Peyer's patch (tissue), 4 donors: ENCODE measurements at regions not wholly inside any gene's neighbourhood (a gene's known extent, or its start where the extent isn't known, plus 50 kb on each side); places are given as distances from the start of the nearest gene placed in this dataset.

Source experiments
- DNase-seq, 3 donors: peaks; one replicate each; pipeline ENCODE4 v3.0.0-alpha.2; 2017 to 2019
- H3K27ac ChIP-seq, 4 donors: fragments of 200-600 bp; sonication (generic); one replicate each; pipeline ENCODE4 v1.5.1; 2016 to 2019
- H3K27me3 ChIP-seq, 2 donors: fragments of 200-600 bp; sonication (generic); one replicate each; pipeline ENCODE4 v1.5.1; 2019
- H3K36me3 ChIP-seq, 3 donors: fragments of 200-600 bp; sonication (generic); one replicate each; pipeline ENCODE4 v1.5.1; 2016 to 2019
- H3K4me1 ChIP-seq, 4 donors: fragments of 200-600 bp; sonication (generic); one replicate each; pipeline ENCODE4 v1.5.1; 2016 to 2019
- H3K4me3 ChIP-seq, 4 donors: fragments of 200-600 bp; sonication (generic); 1 replicate in 3 of 4; 2 replicates in 1 of 4; pipeline ENCODE4 v1.5.1; 2016 to 2019; ENCODE audit warnings: mild to moderate bottlenecking in 1 of 4
- H3K9me3 ChIP-seq, 4 donors: fragments of 200-600 bp; sonication (generic); one replicate each; pipeline ENCODE4 v1.5.1; 2016 to 2019; ENCODE audit warnings: mild to moderate bottlenecking in 1 of 4
- CTCF ChIP-seq, 6 experiments: fragments of 450-650 bp in 4 of 6; fragments of 200-600 bp in 2 of 6; sonication (generic) in 1 of 6; IDR thresholded peaks; one replicate each; pipeline ENCODE4 v1.5.1; 2017 to 2019; ENCODE audit warnings: antibody characterized with exemption in 6 of 6, mild to moderate bottlenecking in 3 of 6, moderate library complexity in 1 of 6
- POLR2A ChIP-seq, 2 donors: fragments of 450-650 bp; IDR thresholded peaks; one replicate each; pipeline ENCODE4 v1.5.1; 2017; ENCODE audit warnings: antibody characterized with exemption in 2 of 2, mild to moderate bottlenecking in 2 of 2, moderate library complexity in 2 of 2

GRCh38 chr4:32519060-32519459 lies 1798.9 kb downstream of the PCDH7 start:
- Histone ChIP-seq H3K27ac (no peak overlapping the region), H3K9me3 (no peaks in the 10 kb centered on the region), H3K4me1 (no peaks in the 10 kb centered on the region), H3K4me3 (no peak overlapping the region), H3K36me3 (no peaks in the 10 kb centered on the region), H3K27me3 (no peaks in the 10 kb centered on the region)
- TF ChIP-seq POLR2A (IDR thresholded peaks at IDR 0.05) (no peak), CTCF (IDR thresholded peaks at IDR 0.05) (no peak)
- DNase-seq: no peak

GRCh38 chr4:32525420-32525819 lies 1805.3 kb downstream of the PCDH7 start:
- no peaks in the 10 kb centered on the region for H3K36me3 ChIP-seq
- H3K9me3 ChIP-seq: no peaks in the 10 kb centered on the region
- no peaks in the 10 kb centered on the region for H3K4me1 ChIP-seq
- H3K27me3 ChIP-seq: no peaks in the 10 kb centered on the region
- H3K4me3 ChIP-seq: no peak overlapping the region
- H3K27ac ChIP-seq: no peak overlapping the region
- TF ChIP-seq POLR2A (IDR thresholded peaks at IDR 0.05) (no peak), CTCF (IDR thresholded peaks at IDR 0.05) (no peak)
- no peak for DNase-seq

- H3K9me3 ChIP-seq: no peaks in the 10 kb centered on the region
- H3K4me1 ChIP-seq: no peaks in the 10 kb centered on the region
- H3K27me3 ChIP-seq: no peaks in the 10 kb centered on the region
- no peaks in the 10 kb centered on the region for H3K36me3 ChIP-seq
- no peak overlapping the region for H3K4me3 ChIP-seq
- no peak for DNase-seq
- no peak overlapping the region for H3K27ac ChIP-seq
- TF ChIP-seq POLR2A (IDR thresholded peaks at IDR 0.05): no peak
- TF ChIP-seq CTCF (IDR thresholded peaks at IDR 0.05): no peak
Measured at GRCh38 chr4:32544846-32545245, 1824.7 kb downstream of the PCDH7 start.

- no peak overlapping the region for H3K27ac ChIP-seq
- no peak overlapping the region for H3K4me3 ChIP-seq
- H3K36me3 ChIP-seq: no peaks in the 10 kb centered on the region
- no peaks in the 10 kb centered on the region for H3K27me3 ChIP-seq
- no peak for DNase-seq
- TF ChIP-seq CTCF (IDR thresholded peaks at IDR 0.05): no peak
- TF ChIP-seq POLR2A (IDR thresholded peaks at IDR 0.05): no peak
- no peaks in the 10 kb centered on the region for H3K9me3 ChIP-seq
- H3K4me1 ChIP-seq: no peaks in the 10 kb centered on the region
Measured at GRCh38 chr4:32551943-32552342, 1831.8 kb downstream of the PCDH7 start.

- Histone ChIP-seq H3K4me3 (no peak overlapping the region), H3K9me3 (no peaks in the 10 kb centered on the region), H3K4me1 (no peaks in the 10 kb centered on the region), H3K27me3 (no peaks in the 10 kb centered on the region), H3K36me3 (no peaks in the 10 kb centered on the region), H3K27ac (no peak overlapping the region)
- TF ChIP-seq POLR2A (IDR thresholded peaks at IDR 0.05) (no peak), CTCF (IDR thresholded peaks at IDR 0.05) (no peak)
- no peak for DNase-seq
Measured at GRCh38 chr4:32560306-32560705, 1840.1 kb downstream of the PCDH7 start.

- TF ChIP-seq POLR2A (IDR thresholded peaks at IDR 0.05) (no peak), CTCF (IDR thresholded peaks at IDR 0.05) (no peak)
- DNase-seq: no peak
- Histone ChIP-seq H3K27ac (no peak overlapping the region), H3K9me3 (no peaks in the 10 kb centered on the region), H3K4me3 (no peak overlapping the region), H3K36me3 (no peaks in the 10 kb centered on the region), H3K4me1 (no peaks in the 10 kb centered on the region), H3K27me3 (no peaks in the 10 kb centered on the region)
Measured at GRCh38 chr4:32562010-32562409, 1841.8 kb downstream of the PCDH7 start.
